Esophagus mucosa (tissue), 1 donor: ENCODE measurements at regions not wholly inside any gene's neighbourhood (a gene's known extent, or its start where the extent isn't known, plus 50 kb on each side); places are given as distances from the start of the nearest gene placed in this dataset.

Experiments
- ATAC-seq: fragments of 200-7000 bp; cut with Tn5 transposase; one replicate; pipeline ENCODE4 v1.9.1; 2020
- donor health status: DM: yes; HTN: yes; CAD: no.

DNA sequence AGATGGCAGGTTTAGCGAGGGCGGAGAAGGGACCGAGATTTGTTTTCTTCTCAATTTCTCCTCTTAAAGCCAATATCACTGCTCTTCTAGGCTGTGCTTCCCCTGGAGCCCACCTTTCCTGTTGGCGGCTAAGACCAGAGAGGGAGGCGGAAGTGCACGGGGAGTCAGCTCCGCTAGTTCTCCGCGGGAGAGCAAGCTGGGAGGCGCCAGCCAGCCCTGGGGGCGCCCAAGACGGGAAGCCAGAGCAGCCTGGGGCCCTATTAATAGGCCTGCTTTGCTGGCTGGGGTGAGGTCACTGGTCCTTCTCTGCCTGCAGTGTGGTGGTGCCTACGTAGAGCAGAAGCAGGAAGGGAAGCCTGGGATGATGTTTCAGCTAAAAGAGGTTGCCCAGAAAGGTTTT, 61.6 kb downstream of the LSM5 start:
- no peak for ATAC-seq

DNA sequence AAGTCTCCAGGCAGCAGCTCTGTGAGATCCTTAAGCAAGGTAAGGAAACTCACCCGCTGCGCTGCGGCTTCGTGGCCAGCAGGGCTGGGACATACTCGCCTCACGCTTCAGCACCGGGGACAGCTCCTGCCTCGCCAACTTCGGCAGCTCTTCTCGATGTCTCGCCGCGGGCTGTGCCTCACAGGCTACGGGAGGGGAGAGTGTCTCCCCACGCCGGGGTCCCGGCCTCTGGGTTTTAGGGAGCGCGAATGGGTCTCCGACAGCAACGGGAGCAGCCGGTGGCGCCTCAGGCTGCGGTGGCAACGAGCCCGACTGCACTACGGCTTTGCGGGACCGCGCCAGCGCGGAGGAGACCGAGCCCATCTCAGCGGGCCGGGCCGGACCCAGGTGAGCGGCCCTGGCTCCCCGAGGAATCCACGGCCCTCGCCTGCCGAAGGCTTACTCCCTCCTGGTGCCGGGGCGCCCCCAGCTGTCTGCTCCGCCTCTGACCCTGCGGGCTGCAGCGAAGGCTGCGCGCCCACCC, 62.4 kb downstream of the LSM5 start:
- ATAC-seq: peak; percentile 70

DNA sequence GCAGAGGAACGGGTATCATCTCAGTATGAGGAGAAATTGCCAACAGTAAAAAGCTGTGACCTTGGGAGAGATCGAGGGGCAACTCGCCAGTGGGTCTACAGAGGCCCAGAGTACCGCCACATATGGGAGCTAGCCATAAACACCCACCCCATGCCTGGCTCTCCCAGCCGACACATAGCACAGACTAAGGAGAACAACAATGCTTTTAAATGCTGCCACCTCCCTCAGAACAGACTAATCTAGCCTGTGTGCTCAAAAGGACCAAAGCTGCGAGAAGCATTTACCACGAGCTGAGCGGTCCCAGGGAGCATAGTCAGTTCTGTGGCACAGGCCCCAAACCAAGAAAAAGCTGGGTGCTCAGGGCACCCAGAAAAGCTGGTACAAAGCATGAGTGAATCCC, 73.3 kb downstream of the LSM5 start:
- ATAC-seq: no peak

DNA sequence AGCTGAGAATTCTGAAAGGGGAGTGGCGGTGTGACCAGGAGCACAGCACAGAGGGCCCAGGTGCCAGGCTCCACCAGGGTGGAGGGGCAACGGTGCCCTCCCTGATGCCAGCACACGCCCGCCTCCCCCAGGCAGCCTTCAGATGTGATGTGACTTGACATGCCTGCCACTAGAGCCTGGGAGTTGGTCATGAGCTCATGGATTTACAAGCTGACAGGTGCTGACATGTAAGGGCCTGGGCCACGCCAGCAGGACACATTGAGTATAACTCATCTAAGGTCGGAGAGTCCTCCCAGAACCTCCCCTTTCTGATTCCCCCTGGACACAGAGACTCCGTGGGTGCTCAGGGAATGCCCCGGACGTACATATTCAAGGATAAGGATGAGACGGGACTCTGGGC, 74.2 kb downstream of the LSM5 start:
- ATAC-seq: peak; percentile 64

DNA sequence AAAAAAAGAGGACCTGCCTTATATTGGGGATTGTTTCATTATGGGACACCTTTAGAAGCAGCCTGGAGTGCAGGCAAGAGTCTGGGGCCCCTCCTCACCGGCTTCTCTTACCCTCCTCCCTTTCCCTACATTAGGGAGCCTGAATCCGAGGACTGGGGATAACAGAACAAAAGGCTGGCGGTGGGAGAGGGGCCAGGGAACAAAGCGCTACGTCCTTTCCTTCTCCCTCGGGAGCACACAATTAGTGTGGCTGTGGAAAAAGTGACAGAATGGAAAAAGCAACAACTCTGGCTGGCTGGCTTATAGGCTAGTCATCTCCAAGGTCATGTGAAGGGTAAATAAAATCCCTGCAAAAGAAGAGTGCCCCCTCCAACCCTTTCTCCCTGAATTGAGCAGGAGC, 74.7 kb downstream of the LSM5 start:
- ATAC-seq: no peak

DNA sequence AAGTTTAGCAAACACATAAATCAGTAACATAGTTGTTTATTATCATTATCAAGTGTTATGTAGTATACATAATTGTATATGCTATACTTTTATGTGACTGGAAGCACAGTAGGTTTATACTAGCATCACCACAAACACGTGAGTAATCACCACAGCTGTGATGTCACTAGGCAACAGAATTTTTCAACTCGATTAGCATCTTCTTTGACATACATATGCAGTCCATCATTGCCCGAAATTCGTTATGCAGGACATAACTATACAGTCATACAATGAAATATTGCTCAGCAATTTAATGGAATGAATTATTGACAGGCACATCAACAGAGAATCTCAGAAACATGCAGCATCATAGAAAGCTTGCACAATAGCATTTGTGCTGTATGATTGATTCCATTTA, 77.7 kb downstream of the LSM5 start:
- ATAC-seq: no peak

DNA sequence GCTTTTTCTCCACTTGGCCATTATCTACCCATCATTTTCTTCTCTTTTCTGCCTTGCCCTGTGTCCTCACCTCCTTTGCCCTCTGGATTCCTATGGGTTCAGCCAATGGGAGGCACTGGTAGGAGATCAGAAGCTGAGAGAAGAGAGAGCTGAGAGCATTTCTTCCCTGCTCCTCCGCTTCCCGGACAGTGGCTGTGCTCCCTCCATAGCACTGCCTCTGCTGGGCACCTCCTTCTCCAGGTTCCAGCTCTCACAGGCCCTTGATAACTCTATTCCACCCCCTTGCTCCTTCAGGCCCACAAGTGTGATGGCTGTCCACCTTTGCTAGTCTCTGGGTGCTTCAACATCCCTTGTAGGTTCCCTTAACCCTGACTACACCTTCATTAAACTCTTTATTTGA, 79.6 kb downstream of the LSM5 start:
- ATAC-seq: no peak

DNA sequence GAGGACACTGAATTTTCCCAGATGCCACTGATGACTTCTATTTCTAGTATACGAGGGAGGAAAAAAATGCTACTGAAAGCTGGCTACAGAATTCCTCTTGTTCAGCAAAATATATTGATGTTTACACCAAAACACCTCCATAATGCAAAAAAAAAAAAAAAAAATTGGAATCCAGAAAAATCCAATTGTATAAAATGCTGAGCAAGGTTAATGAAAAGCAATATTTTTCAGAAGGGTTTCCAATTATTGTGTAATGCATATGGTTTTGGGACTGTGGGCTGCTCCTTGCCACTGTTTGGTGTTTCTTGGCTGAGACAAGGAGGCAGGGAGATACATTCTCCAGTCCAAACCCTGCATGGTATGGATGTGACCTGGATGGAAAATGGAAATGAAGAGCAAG, 83.8 kb downstream of the LSM5 start:
- no peak for ATAC-seq

DNA sequence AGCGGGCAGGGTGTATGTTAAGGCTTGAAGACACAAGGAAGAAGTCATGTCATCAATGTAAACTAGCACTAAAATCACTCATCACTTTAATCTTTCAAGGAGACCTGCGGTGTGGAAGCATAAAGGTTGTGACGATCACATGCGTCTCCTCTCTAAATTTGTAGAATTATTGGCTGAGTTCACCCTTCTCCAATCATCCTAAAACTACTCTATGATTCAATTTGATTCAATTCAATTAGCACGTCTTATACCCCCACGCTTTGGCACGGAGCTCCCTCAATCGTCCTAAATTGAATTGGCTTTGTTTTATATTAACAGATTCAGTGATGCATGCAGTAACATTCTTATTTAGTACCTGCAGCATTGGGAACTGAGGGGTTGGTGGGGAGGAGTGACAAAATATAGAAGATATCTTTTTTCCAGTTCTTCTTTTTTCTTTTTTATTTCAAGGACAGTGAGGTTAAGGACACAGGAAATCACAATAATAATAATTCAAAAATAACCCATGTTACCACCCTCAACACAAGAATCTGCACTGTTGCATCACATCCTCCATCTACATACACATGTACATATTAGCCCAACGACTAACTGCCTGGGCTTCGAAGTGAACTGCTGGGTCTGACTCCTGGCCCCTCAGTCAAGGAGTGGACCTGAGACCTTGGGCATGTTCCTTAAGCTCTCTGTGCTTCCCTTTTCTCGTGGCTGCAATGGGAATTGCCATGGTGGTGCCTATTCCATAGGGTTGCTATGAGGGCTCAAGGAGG, 86.5 kb downstream of the LSM5 start:
- no peak for ATAC-seq

DNA sequence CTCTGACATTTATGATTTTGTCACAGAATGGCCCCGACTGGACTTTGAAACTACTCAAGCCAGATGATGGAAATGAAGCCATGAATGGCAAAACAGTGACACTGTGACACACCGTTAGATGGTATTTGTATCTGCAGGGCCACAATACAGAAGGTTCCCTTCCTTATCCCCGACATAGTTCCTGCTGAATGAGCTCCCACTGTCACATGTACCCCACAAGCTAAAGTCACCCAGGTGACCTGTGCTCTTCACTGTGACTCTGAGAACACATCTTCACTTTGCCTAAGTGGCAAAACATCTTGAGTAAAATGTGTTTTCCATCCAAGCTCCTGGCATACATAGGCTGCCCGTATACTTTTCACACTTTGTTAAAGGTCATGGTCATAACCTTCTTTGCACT, 89.5 kb downstream of the LSM5 start:
- no peak for ATAC-seq

DNA sequence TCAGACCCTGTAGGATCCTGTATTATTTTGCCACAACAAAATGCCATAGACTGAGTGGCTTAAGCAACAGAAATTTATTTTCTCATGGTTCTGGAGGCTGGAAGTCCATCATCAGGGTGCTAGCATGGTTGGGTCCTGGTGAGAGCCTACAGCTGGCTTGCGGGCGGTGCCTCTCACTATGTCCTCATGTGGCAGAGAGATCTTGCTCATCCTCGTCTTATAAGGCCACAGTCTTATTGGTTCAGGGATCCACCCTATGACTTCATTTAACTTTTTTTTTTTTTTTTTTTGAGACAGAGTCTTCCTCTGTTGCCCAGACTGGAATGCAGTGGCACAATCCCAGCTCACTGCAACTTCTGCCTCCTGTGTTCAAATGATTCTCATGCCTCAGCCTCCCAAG, 90.9 kb downstream of the LSM5 start:
- ATAC-seq: no peak

DNA sequence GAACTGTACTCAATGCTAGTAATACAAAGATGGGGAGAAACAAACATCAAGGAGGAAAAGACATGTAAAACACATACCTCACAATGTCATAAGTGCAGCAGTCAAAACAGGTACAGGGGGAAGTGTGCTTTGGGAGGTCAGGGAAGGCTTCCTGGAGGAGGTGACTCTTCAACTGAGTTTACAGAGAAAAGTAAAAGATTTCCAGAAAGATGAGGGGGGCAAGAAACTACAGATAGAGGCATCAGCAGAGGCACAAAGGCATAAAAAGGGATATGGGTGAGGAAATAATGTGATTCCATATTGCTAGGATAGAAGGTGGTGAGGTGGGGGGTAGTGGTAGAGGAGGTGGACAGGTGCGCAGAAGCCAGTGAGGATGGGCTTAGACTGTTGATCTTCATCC, 95.0 kb downstream of the LSM5 start:
- no peak for ATAC-seq

DNA sequence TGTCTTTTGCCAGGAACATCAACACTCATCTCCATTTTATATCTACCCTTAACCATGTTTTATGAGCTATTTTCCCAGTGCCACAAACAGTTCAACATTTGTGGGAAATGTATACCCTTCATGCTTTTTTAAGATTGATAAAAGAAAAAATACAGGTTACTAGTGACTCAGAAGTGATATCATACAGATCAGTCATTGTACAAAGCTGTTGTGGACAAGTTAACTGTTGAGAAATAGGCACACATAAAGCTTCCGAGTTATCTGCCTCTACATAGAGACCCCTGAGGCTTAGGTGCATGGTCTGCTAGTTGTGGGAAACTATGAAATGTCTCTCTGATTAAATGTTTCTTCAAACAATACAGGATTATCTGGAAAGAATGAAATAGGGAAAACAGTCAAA, 96.3 kb downstream of the LSM5 start:
- no peak for ATAC-seq

DNA sequence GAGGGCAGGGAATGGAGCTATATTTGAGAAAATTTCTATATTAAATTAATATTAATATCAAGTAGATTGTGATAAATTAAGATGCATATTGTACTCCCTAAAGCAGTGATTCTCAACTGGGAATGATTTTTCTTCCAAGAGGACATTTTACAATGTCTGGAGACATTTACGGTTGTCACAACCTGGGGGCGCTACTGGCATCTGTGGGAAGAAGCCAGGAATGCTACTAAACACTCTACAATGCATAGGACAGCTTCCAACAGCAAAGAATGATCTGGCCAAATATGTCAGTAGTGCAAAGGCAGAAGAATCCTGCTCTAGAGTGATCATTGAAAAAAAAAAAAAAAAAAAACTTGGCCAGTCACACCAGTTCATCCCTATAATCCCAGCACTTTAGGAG, 100.0 kb downstream of the LSM5 start:
- ATAC-seq: no peak

DNA sequence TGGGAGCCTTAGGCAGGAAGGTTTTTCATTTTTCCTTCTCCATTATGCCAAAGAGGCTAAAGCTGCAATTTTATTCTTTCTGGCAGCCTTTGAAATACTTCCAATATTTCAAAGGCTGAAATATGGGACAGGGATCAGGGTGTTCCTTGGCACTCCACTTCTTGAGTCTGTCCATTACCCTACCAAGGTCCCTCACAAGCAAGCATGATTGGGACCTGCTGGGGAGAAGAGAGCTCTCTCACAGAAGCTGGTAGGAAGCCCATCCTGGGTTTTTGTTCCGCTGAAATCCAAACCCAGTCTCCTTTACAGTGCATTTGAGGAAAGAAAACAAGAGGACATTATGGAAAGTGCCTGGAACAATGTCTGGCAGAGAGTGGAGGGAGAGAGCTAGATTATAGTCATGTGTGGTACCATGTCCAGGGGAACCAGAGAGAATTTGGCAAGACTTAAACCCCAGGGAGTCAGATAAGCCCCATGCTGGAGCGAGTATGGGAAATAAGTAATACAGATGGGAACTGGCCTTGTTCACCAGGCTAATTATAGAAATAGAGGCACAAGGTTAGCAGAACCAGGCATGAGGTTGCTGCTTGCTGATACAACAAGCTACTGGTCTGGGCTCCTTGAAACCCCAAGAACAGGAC, 104.7 kb downstream of the LSM5 start:
- ATAC-seq: no peak

DNA sequence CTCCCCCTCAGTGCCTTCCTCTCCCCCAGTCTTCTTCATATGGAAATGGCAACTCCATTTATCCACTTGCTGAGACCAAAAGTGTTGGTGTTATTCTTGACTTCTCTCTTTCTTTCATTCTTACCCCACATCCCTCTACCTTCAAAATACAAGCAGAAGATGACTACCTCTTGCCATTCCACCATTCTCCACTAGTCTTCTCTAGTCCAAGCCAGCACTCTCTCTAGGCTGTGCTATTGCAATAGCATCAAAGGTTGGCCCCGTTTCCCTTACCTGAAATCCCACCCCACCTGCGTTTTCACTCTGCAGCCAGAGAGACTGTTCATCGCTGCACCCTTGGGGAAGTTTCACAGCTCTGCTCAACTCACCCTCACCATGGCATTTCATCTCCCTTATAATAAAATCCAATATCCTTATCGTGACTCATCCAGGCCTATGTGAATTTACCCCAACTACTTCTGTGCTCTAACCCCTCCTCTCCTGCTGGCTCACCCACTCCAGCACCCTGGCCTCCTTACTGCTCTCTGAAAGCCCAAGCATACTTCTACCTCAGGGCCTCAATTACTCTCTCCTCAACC, 109.1 kb downstream of the LSM5 start:
- ATAC-seq: no peak

DNA sequence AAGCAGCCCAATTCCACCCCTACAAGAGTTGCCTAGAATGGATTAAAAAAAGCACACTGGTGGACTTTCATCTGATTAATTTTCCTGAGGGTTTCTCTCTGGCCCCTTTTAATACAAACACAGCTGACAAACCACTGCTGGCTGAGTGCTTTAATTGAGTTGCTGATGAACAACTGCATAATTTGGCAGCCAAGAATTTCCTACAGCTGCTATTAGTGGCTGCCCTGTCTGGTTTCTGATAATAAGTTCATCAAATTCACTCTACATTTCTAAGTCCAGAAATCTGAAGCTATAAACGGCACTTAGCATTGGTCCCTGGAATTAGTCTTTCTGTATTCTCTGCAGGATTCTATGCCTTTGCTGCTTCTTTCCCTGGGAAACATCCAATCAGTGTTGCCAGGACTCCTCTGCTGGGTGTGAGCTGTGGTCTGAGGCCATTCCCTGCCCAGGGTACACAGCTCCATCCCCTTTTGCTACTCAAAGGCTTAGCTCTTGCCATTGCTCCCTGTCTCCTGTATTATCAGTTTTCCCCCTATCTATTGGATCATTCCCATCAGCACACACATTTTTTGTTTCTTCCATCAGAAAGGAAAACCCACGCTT, 110.6 kb downstream of the LSM5 start:
- ATAC-seq: no peak

DNA sequence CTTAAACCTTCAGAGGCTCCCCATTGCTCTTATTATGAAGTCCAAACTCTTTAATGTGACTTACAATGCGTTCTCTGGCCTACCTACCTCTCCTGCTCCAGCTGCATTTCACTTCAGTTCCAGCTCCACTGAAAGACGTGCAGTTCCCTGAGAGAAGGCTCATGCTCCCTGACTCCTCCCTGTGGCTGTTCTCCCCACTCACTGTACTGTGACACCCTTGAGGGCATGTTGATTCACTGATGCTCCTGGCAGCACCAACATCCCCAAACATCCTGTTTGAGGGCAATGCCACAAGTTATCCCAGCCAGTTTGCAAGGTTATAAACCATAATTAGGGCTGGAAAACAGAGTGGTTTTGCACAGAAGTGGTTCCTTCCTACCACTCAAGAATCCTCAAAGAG, 111.2 kb downstream of the LSM5 start:
- no peak for ATAC-seq

DNA sequence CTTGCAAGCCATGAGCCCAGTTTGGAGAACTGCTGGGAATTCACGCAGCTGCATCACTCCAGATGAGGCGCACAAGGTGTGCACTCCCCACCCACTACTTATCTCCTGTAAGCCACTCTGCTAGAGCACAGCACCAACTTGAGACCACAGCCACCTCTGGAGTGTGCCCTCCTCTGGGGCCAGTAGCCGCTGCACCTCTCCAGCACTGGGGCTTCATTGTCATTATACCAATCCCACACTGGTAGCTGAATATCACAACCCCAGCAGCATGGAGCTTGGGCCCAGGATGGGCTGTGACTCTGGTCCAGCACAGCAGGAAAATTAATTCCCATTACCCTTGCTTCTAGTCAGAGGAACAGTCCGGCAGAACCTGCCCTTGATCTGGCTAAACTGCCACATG, 125.6 kb downstream of the LSM5 start:
- ATAC-seq: no peak

DNA sequence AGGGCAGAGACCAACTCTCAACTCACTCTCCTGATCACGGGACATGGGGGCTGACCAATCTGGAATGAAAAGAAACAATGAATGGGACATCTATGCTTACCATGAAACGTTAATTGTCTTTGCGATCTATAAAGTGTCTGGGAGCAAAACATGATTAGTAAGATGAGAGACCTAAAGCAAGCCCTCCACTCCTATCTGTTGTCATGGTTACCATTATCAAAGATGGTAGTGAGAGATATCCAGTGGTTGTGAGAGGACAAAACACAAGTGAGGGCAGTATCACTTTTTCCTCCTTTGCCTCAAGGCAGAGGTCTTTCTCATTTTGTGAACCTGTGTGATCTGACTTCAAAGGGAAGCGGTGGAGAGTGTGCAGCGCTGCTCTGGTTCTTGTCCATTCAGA, 130.1 kb downstream of the LSM5 start:
- no peak for ATAC-seq

DNA sequence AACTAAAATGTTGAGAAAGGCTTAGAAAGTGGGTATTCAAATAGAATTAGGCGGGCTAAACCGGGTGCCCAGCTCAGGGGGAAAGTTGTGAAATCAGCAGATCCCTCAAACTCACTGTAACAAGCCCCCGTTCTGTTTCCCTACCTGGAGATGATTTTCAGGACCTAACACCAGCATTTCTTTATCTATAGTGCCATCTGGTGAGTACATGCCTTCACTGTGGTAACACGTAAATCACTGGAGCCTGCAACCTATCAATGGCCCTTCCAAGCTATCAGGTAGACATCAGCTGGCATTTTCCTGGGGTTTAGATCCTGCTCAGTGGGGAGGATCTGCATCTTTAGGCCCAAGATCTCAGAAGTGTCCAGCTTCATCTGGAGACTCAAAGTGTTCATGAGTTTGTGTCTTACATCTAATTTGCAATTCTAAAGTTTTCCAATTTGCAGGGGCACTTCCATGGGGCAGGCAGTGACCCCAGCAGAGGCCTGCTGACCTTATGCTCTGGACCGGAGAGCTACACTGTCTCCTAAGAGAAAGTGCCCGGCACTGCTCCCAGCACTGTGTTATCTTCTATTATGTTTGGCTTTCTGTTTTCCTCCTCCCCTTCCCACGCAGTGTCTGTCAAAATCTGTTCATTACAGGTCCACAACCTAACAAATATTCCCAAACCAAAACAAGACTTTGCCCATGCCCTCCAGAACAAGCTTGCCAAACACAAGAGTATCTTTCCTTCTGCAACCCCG, 132.5 kb downstream of the LSM5 start:
- ATAC-seq: no peak

DNA sequence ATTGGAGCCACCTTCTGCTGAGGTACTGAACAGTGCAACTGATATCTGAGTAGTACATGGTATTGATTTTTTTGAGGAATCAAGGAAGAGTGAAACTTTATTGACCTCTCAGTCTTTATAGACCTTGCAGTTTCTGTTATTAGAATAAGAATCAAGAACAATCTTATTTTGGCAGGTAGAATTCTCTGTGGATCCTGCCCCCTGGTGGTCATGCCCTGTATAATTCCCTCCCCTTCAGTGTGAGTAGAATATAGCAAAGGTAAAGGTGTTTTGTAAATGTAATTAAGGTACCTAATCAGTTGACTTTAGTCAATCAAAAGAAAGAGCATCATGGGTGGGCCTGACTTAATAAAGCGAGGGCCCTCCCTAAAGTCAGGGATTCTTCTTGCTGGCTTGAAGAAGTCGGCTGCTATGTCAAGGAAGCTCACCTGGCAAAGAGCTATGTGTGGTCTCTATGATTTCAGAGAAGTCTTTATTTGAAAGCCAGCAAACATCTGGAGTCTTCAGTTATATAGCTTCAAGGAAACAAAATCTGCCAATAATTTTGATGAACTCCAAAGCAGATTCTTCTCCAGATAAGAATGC, 142.8 kb downstream of the LSM5 start:
- peak; percentile 38 for ATAC-seq

DNA sequence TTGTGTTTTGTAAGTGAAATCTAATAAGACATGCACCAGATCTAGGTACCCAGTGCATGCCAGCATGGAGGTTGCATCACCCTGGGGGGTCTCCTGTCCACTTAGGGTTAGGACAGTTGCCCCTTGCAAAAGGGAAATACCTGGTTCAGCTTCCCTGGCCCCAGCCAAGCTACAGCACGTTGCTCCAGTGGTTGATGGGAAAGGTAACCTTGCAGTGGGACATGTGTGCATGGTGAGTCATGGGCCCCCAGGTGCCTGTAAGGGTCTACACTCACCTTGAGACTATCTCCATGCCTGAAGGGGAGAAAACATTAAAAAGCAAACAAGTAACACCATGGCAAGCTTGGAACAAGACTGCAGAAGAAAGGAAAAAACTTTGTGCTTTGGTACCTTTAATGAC, 143.9 kb downstream of the LSM5 start:
- ATAC-seq: no peak
